ENCODE measurements at regions not wholly inside any gene's neighbourhood (a gene's known extent, or its start where the extent isn't known, plus 50 kb on each side); places are given as distances from the start of the nearest gene placed in this dataset.

DNA sequence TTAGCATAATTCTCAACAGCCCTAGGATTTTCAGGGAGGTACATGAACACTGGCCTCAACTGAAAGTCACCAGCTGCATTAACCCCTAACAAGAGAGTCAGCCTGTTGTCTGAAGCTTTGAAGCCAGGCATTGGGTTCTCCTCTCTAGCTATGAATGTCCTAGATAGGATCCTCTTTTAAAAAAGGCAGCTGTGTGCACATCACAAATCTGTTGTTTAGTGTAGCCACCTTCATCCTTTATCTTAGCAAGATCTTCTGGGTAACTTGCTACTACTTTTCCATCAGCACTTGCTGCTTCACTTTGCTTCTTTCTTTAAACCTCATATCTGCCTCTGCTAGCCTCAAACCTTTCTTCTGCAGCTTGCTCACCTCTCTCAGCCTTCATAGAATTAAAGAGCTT lies 1692.1 kb downstream of the EFNB2 start:
- no peaks in the 10 kb centered on the region for H3K36me3 ChIP-seq
- H3K4me1 ChIP-seq (ENCODE audit: control insufficient read depth in 1 of 2, insufficient read depth in 1 of 2, low read depth in 1 of 2, low read length in 1 of 2), result peaks cover 0 to under 1% of the 10 kb centered on the region in 2 experiments
- no peak overlapping the region for H3K27ac ChIP-seq
- TF ChIP-seq, protein P1, sequence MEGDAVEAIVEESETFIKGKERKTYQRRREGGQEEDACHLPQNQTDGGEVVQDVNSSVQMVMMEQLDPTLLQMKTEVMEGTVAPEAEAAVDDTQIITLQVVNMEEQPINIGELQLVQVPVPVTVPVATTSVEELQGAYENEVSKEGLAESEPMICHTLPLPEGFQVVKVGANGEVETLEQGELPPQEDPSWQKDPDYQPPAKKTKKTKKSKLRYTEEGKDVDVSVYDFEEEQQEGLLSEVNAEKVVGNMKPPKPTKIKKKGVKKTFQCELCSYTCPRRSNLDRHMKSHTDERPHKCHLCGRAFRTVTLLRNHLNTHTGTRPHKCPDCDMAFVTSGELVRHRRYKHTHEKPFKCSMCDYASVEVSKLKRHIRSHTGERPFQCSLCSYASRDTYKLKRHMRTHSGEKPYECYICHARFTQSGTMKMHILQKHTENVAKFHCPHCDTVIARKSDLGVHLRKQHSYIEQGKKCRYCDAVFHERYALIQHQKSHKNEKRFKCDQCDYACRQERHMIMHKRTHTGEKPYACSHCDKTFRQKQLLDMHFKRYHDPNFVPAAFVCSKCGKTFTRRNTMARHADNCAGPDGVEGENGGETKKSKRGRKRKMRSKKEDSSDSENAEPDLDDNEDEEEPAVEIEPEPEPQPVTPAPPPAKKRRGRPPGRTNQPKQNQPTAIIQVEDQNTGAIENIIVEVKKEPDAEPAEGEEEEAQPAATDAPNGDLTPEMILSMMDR (IDR thresholded peaks at IDR 0.05), result no peak
- no peaks in the 10 kb centered on the region for H3K9me3 ChIP-seq
- H3K27me3 ChIP-seq, result no peaks in the 10 kb centered on the region
- H3K4me3 ChIP-seq (ENCODE audit: low read depth in 1 of 2, low read length in 1 of 2), result no peak overlapping the region

GRCh38 chr13:104841110-104841509 lies 1694.4 kb downstream of the EFNB2 start:
- H3K27me3 ChIP-seq, result no peaks in the 10 kb centered on the region
- no peaks in the 10 kb centered on the region for H3K9me3 ChIP-seq
- TF ChIP-seq, protein P1 (IDR thresholded peaks at IDR 0.05), result no peak
- no peaks in the 10 kb centered on the region for H3K36me3 ChIP-seq
- H3K4me3 ChIP-seq (ENCODE audit: low read depth in 1 of 2, low read length in 1 of 2), result no peak overlapping the region
- H3K4me1 ChIP-seq (ENCODE audit: control insufficient read depth in 1 of 2, insufficient read depth in 1 of 2, low read depth in 1 of 2, low read length in 1 of 2), result peaks cover 4 to 17% of the 10 kb centered on the region in 2 experiments
- H3K27ac ChIP-seq, result no peak overlapping the region

- no peak overlapping the region for H3K4me3 ChIP-seq (ENCODE audit: low read depth in 1 of 2, low read length in 1 of 2)
- TF ChIP-seq, protein P1 (IDR thresholded peaks at IDR 0.05), result no peak
- no peaks in the 10 kb centered on the region for H3K27me3 ChIP-seq
- peaks cover 4 to 17% of the 10 kb centered on the region in 2 experiments for H3K4me1 ChIP-seq (ENCODE audit: control insufficient read depth in 1 of 2, insufficient read depth in 1 of 2, low read depth in 1 of 2, low read length in 1 of 2)
- H3K9me3 ChIP-seq, result no peaks in the 10 kb centered on the region
- H3K36me3 ChIP-seq, result no peaks in the 10 kb centered on the region
- H3K27ac ChIP-seq, result no peak overlapping the region
Measured at GRCh38 chr13:104837756-104838155, 1697.7 kb downstream of the EFNB2 start.

DNA sequence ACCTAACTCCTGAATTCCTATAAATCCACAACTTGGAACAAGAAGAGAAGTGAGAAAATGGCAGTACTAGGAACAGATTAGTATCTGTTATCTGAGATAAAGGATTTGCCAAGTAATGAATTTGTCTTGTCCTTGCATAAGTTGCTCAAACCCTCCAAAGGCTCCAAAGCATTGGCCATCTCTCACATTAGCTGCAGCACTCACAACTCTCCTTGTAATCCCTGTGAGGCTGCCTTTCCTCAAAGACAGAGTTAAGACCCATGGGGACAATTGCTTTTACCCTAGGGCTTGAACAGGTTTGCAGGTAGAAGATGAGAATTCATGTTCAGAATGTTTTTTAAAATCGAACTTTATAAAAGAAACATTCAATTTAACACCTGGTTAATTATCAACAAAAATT lies 1702.2 kb downstream of the EFNB2 start:
- Histone ChIP-seq H3K36me3 (no peaks in the 10 kb centered on the region), H3K27me3 (no peaks in the 10 kb centered on the region), H3K9me3 (no peaks in the 10 kb centered on the region), H3K4me3 (ENCODE audit: low read depth in 1 of 2, low read length in 1 of 2) (no peak overlapping the region), H3K4me1 (ENCODE audit: control insufficient read depth in 1 of 2, insufficient read depth in 1 of 2, low read depth in 1 of 2, low read length in 1 of 2) (peaks cover 4 to 14% of the 10 kb centered on the region in 2 experiments), H3K27ac (no peak overlapping the region)
- TF ChIP-seq, protein P1 (IDR thresholded peaks at IDR 0.05), result no peak

DNA sequence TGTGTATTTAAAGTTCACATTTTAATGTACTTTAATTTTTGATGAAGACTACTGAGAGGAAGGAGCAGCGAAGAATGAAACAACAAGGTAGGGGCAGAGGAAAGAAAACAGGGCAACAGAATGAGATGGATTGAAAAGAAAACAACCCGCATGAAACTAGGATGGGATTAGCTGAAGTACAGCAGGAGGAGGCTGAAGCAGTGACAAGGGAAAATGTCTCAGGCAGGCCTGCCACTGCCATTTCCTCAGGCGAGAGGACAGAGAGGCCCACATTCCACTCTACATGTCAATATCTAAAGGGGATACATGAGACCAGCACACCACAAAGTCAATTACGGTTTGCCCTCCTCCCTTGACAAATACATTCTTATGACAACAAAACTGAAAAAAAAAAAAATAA lies 1703.2 kb downstream of the EFNB2 start:
- Histone ChIP-seq H3K9me3 (no peaks in the 10 kb centered on the region), H3K4me3 (ENCODE audit: low read depth in 1 of 2, low read length in 1 of 2) (no peak overlapping the region), H3K27me3 (no peaks in the 10 kb centered on the region), H3K4me1 (ENCODE audit: control insufficient read depth in 1 of 2, insufficient read depth in 1 of 2, low read depth in 1 of 2, low read length in 1 of 2) (peaks cover 0 to 4% of the 10 kb centered on the region in 2 experiments), H3K27ac (no peak overlapping the region), H3K36me3 (no peaks in the 10 kb centered on the region)
- TF ChIP-seq, protein P1 (IDR thresholded peaks at IDR 0.05), result no peak

DNA sequence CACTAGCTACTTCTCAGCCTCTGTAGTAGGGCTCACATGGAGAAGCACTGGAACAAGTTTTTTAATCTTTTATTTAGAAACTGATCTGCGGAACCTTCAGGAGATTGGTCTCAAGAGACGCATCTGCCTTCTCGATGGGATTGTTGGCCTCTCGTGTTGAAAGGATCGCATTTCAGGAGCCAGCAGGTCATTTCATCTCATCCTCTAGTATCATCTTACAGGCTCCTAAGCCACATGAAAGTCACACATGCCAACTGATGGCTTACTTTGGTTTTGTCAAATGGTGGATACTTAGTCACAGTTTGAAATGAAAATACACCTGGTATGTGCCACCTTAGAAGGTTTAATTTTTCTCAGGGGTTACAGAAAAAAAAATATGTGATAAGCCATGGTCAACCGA lies 1703.6 kb downstream of the EFNB2 start:
- H3K9me3 ChIP-seq, result no peaks in the 10 kb centered on the region

More for the DNA sequence above, 1703.6 kb downstream of the EFNB2 start:
- peaks cover 0 to under 1% of the 10 kb centered on the region in 2 experiments for H3K4me1 ChIP-seq (ENCODE audit: control insufficient read depth in 1 of 2, insufficient read depth in 1 of 2, low read depth in 1 of 2, low read length in 1 of 2)
- no peak overlapping the region for H3K4me3 ChIP-seq (ENCODE audit: low read depth in 1 of 2, low read length in 1 of 2)
- H3K27ac ChIP-seq, result no peak overlapping the region
- TF ChIP-seq, protein P1 (IDR thresholded peaks at IDR 0.05), result no peak
- no peaks in the 10 kb centered on the region for H3K27me3 ChIP-seq
- H3K36me3 ChIP-seq, result no peaks in the 10 kb centered on the region

All from neutrophil (primary cell).